IMR-90 (cell line): ENCODE measurements at regions not wholly inside any gene's neighbourhood (a gene's known extent, or its start where the extent isn't known, plus 50 kb on each side); places are given as distances from the start of the nearest gene placed in this dataset.

Experiments
- ATAC-seq: fragments of 200-7000 bp; cut with Tn5 transposase; 2 replicates; pipeline ENCODE4 v1.9.1; 2020; ENCODE audit warnings: low read depth, mild to moderate bottlenecking, moderate library complexity
- BruUV-seq: library from RNA; stranded (reverse); fragments of 400-500 nt; replicated peaks from 2 replicates; lab custom pipeline; 2021; lab: Mats Ljungman, UMichigan
- CTCF ChIA-PET: fragments of 300-600 bp; formaldehyde crosslinking; extraction: SDS; loops from one replicate; lab custom pipeline; 2021; ENCODE audit warnings: antibody characterized with exemption; lab: Yijun Ruan, JAX
- POLR2A ChIA-PET: fragments of 300-600 bp; sonication (Branson Sonifier 250); formaldehyde crosslinking; loops from one replicate; lab custom pipeline; 2022; ENCODE audit warnings: antibody characterized with exemption; ENCODE audit not compliant: unreplicated experiment; lab: Charles Lee
- DNase-seq: peaks from one replicate; pipeline ENCODE4 v3.0.0; 2013
- H2AFZ ChIP-seq: replicated peaks from 2 replicates; pipeline ENCODE3; 2013; ENCODE audit warnings: low read length, mild to moderate bottlenecking; ENCODE audit not compliant: poor library complexity
- H2AK5ac ChIP-seq: 2 replicates; pipeline ENCODE4 v1.6.1; 2013; ENCODE audit warnings: low read depth, low read length, inconsistent platforms
- H2AK9ac ChIP-seq: replicated peaks from 2 replicates; pipeline ENCODE3; 2013; ENCODE audit warnings: mild to moderate bottlenecking, low read depth, low read length, moderate library complexity; ENCODE audit not compliant: poor library complexity
- H2BK120ac ChIP-seq: 2 replicates; pipeline ENCODE4 v1.6.1; 2013; ENCODE audit warnings: low read depth, low read length, inconsistent platforms
- H2BK15ac ChIP-seq: 3 replicates; pipeline ENCODE4 v1.6.1; 2013; ENCODE audit warnings: low read depth, low read length, inconsistent platforms
- H2BK20ac ChIP-seq: 2 replicates; pipeline ENCODE4 v1.6.1; 2013; ENCODE audit warnings: low read depth, mild to moderate bottlenecking, inconsistent platforms, low read length, moderate library complexity
- H2BK5ac ChIP-seq: 2 replicates; pipeline ENCODE4 v1.6.1; 2013; ENCODE audit warnings: mild to moderate bottlenecking, low read depth, low read length, inconsistent platforms; ENCODE audit not compliant: poor library complexity, severe bottlenecking
- H3K14ac ChIP-seq: replicated peaks from 2 replicates; pipeline ENCODE4 v1.6.1; 2013; ENCODE audit warnings: low read depth, low read length, inconsistent platforms
- H3K18ac ChIP-seq: 2 replicates; pipeline ENCODE4 v1.6.1; 2013; ENCODE audit warnings: low read depth, low read length, control low read depth
- H3K23ac ChIP-seq: 2 replicates; pipeline ENCODE4 v1.6.1; 2013; ENCODE audit warnings: low read depth, low read length, inconsistent platforms
- H3K27ac ChIP-seq: 2 replicates; pipeline ENCODE4 v1.5.1; 2013; ENCODE audit warnings: mild to moderate bottlenecking, control low read depth, low read length; ENCODE audit not compliant: insufficient read depth
- H3K27me3 ChIP-seq: 2 replicates; pipeline ENCODE4 v1.6.1; 2013; ENCODE audit warnings: low read length; ENCODE audit not compliant: control insufficient read depth, insufficient read depth
- H3K36me3 ChIP-seq: 2 replicates; pipeline ENCODE4 v1.6.1; 2013; ENCODE audit warnings: low read length, mixed read lengths; ENCODE audit not compliant: control insufficient read depth, insufficient read depth
- H3K4ac ChIP-seq: 2 replicates; pipeline ENCODE4 v1.6.1; 2013; ENCODE audit warnings: low read depth, low read length, inconsistent platforms
- H3K4me1 ChIP-seq: 2 replicates; pipeline ENCODE4 v1.6.1; 2013; ENCODE audit warnings: low read length, mixed read lengths; ENCODE audit not compliant: control insufficient read depth, insufficient read depth
- H3K4me2 ChIP-seq: 2 replicates; pipeline ENCODE4 v1.6.1; 2013; ENCODE audit warnings: low read depth, mild to moderate bottlenecking, control low read depth, low read length, moderate library complexity
- H3K4me3 ChIP-seq: 2 replicates; pipeline ENCODE4 v1.5.1; 2013; ENCODE audit warnings: low read depth, mild to moderate bottlenecking, control low read depth, low read length, moderate library complexity; ENCODE audit not compliant: insufficient read depth
- H3K56ac ChIP-seq: 2 replicates; pipeline ENCODE4 v1.6.1; 2013; ENCODE audit warnings: low read length, inconsistent platforms; ENCODE audit not compliant: insufficient read depth; ENCODE audit errors: extremely low read depth
- H3K79me1 ChIP-seq, 2 experiments: 2 replicates each; pipeline ENCODE4 v1.6.1; 2013; ENCODE audit warnings: low read length in 2 of 2, inconsistent platforms in 1 of 2, low read depth in 1 of 2
- H3K9ac ChIP-seq: 2 replicates; pipeline ENCODE4 v1.6.1; 2013; ENCODE audit warnings: low read depth, low read length, control low read depth
- H3K9me1 ChIP-seq: 2 replicates; pipeline ENCODE4 v1.6.1; 2013; ENCODE audit warnings: low read length, inconsistent platforms; ENCODE audit not compliant: insufficient read depth
- H3K9me3 ChIP-seq: 2 replicates; pipeline ENCODE4 v1.6.1; 2013; ENCODE audit warnings: low read length; ENCODE audit not compliant: control insufficient read depth, insufficient read depth
- H4K20me1 ChIP-seq: 2 replicates; pipeline ENCODE4 v1.6.1; 2013; ENCODE audit warnings: low read length, inconsistent platforms; ENCODE audit not compliant: insufficient read depth
- H4K5ac ChIP-seq: 2 replicates; pipeline ENCODE4 v1.6.1; 2013; ENCODE audit warnings: mild to moderate bottlenecking, low read depth, low read length, control low read depth
- H4K8ac ChIP-seq, 2 experiments: 2 replicates each; pipeline ENCODE4 v1.6.1; 2013; ENCODE audit warnings: low read depth in 2 of 2, low read length in 2 of 2, control low read depth in 1 of 2, inconsistent platforms in 1 of 2
- H4K91ac ChIP-seq: 2 replicates; pipeline ENCODE4 v1.6.1; 2013; ENCODE audit warnings: low read depth, low read length, inconsistent platforms; ENCODE audit not compliant: insufficient read depth
- BHLHE40 ChIP-seq: fragments of 150-350 bp; IDR thresholded peaks from 2 replicates; pipeline ENCODE4 v1.6.1; 2016; ENCODE audit warnings: mild to moderate bottlenecking, low read depth, low read length
- WGBS, 2 experiments: methylation state at CpG; one replicate each; pipeline versions ENCODE4 v1.1.5 to v1.1.7; 2013; ENCODE audit warnings: missing lambda C conversion rate in 2 of 2; ENCODE audit not compliant: insufficient read length in 1 of 2; ENCODE audit errors: extremely low coverage in 2 of 2; 5-methylcytosine and 5-hydroxymethylcytosine counted together
- dilution Hi-C: fragments of 300-500 bp; cut with HindIII; formaldehyde crosslinking; loops from one replicate; pipeline ENCODE4 v1.14.3; 2018; ENCODE audit warnings: low sequenced_read_pairs; ENCODE audit not compliant: unreplicated experiment
- in situ Hi-C: fragments of 300-500 bp; cut with MboI; formaldehyde crosslinking; loops from 3 replicates; pipeline ENCODE4 v1.14.3; 2019; ENCODE audit warnings: low sequenced_read_pairs, inconsistent platforms, mixed read lengths
- intact Hi-C: fragments of 100-400 bp; cut with micrococcal nuclease; formaldehyde crosslinking; loops from 2 replicates; pipeline ENCODE4 v1.10.0; 2022

GRCh38 chr5:163594951-163595350 is 89.5 kb downstream of the MAT2B start:
- Histone ChIP-seq H3K79me1 (no peaks in the 10 kb centered on the region), H2BK15ac (no peak overlapping the region), H3K14ac (0 out of 2 replicates have a peak overlapping the region, but pooled peaks have one; percentile 16), H3K4ac (peak overlapping the region; percentile 34; the same call in 1 of the 2 replicates), H4K8ac (peak overlapping the region in 1 of 2 experiments; percentile 18; a peak in 2 of 4 replicates), H3K4me2 (peak overlapping the region; percentile 90), H2AFZ (peak overlapping the region; percentile 16), H3K9me3 (no peaks in the 10 kb centered on the region), H2BK5ac (peak overlapping the region; percentile 51), H3K9ac (no peak overlapping the region), H2AK5ac (no peak overlapping the region), H2BK20ac (no peak overlapping the region), H4K20me1 (no peaks in the 10 kb centered on the region), H3K56ac (peak overlapping the region; percentile 37; the same call in 1 of the 2 replicates), H3K4me3 (no peak overlapping the region), H3K36me3 (no peaks in the 10 kb centered on the region), H3K4me1 (peaks cover 11% of the 10 kb centered on the region), H3K18ac (peak overlapping the region; percentile 95), H4K5ac (peak overlapping the region; percentile 95), H2AK9ac (no peak overlapping the region), H3K9me1 (no peaks in the 10 kb centered on the region; the same call in 1 of the 2 replicates), H2BK120ac (no peak overlapping the region; the same call in 1 of the 2 replicates), H3K27ac (peak overlapping the region; percentile 97; the same call in 1 of the 2 replicates), H4K91ac (no peak overlapping the region), H3K23ac (no peak overlapping the region), H3K27me3 (no peaks in the 10 kb centered on the region)
- DNase-seq (peak; percentile 50), ATAC-seq (peak; percentile 75)
- ChIA-PET CTCF (interaction anchor here (1.2 to 1.4 kb wide), 2 partner anchors 18 to 130 kb away, joined by 3 read pairs; no protein-coding TSS in a partner anchor), POLR2A (no interaction called here)
- no peak for TF ChIP-seq BHLHE40
- WGBS, 2 experiments = no CpG with 5 or more reads among the region's 3 CpGs
- no TSS peak for BruUV-seq
- intact Hi-C loops = no loop called here
- in situ Hi-C loops = no loop called here
- dilution Hi-C loops = no loop called here
